ENCODE measurements at regions not wholly inside any gene's neighbourhood (a gene's known extent, or its start where the extent isn't known, plus 50 kb on each side); places are given as distances from the start of the nearest gene placed in this dataset.

GRCh38 chr5:38686658-38687057 is 130.2 kb upstream of the LIFR start:
- TF ChIP-seq POLR2A (IDR thresholded peaks at IDR 0.05; ENCODE audit: extremely low read depth, insufficient read length) (no peak), CTCF (IDR thresholded peaks at IDR 0.05; ENCODE audit: low read depth, low read length) (no peak), MYC (IDR thresholded peaks at IDR 0.05; ENCODE audit: low read depth, low read length) (no peak), MAX (IDR thresholded peaks at IDR 0.05; ENCODE audit: low read depth, low read length) (no peak)

All from NB4 (cell line).